HG02970 (cell line): ENCODE measurements at regions not wholly inside any gene's neighbourhood (a gene's known extent, or its start where the extent isn't known, plus 50 kb on each side); places are given as distances from the start of the nearest gene placed in this dataset.
"Not testable (repeated sequence)": the region's sequence is repeated elsewhere in the genome, so short reads cannot be mapped to it uniquely, and the experiment has no call there.

Experiments
- ATAC-seq: cut with Tn5 transposase; IDR thresholded peaks from one replicate; pipeline ENCODE4 v1.9.1; 2021; ENCODE audit warnings: mild to moderate bottlenecking, moderate library complexity, moderate number of reproducible peaks; ENCODE audit not compliant: unreplicated experiment, low FRiP score

DNA sequence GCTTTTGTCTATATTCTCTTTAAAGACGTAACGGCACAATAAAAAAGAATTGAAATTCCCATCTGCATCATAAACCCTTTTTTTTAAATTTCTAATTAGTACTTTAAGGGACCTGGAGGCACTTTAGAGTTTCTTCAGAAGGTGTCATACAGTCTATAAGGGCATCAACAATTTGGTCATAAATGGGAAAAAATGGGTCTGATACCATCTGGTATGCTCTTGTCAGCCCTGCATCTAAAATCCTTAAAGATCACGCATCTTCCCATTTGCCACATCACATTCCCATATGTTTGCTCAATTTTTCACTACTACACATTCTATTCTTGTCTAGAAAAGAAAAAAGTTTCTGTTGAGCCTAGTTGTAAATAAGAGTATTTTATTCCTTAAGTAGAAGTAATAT lies 53.8 kb downstream of the COX7C start:
- ATAC-seq, result no peak

DNA sequence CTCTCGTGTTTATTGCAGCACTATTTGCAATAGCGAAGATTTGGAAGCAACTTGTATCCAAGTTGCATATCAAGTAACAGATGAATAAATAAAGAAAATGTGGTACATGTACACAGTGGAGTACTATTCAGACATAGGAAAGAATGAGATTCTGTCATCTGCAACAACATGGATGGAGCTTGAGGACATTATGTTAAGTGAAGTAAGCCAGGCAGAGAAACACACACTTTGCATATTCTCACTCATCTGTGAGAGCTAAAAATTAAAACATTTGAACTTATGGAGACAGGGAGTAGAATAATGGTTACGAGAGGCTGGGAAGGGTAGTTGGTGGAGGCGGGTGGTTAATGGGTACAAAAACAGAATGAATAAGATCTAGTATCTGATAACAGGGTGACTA lies 56.3 kb downstream of the COX7C start:
- ATAC-seq, result no peak

DNA sequence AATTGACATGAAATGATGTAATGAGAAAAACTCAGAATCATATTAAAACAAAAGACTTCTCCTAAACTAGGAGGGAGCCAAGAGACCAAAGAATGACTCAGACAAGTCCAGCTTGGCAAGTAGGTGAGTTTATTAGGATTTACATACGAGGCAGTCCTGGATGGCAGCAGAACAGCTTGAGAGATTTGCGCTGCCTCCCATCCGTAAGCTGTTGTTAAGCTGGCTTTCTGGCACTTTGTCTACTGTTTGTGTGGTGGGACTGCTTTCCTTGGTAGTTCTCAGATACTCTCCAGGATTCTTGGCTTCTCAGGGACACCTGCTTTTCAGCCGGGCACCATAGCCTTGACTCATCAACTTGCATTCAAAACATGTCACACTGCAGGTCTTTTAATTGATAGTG lies 57.6 kb downstream of the COX7C start:
- no peak for ATAC-seq

DNA sequence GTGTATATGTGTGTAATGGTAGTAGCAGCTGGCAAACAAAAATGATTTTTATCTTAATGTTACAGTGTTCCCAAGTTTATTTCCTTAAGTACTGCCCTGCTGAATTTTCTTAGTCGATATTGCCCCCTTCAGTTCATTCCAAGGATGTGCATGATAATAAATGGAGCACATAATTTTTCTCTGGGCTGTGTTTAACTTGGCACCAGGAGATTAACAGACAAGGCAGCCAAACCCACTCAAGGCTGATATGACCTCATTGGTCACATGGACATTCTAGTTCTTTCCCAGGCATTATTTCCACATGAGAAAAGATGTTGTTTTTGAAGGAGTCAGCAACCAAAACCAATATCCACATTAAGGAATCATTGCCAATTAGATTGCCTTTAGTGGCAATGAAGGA lies 61.8 kb downstream of the COX7C start:
- ATAC-seq, result no peak

DNA sequence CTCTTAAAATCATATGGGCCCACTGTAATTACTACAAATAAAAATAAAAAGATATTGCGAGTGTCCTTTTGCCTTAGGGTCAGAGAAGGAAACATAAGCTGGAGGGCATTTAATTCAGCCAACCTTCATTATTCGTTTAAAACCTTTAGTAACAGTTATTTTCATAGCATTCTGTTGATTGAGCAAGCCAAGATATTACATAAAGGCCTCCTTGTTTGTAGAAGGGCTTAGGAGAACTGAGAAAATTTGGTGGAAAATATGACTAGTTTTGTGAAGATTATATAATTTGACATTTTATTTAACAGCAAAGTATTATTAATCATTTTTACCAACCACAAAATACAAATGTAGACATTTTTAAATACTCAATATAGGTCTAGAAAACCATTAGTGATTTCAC lies 62.2 kb downstream of the COX7C start:
- ATAC-seq, result no peak

DNA sequence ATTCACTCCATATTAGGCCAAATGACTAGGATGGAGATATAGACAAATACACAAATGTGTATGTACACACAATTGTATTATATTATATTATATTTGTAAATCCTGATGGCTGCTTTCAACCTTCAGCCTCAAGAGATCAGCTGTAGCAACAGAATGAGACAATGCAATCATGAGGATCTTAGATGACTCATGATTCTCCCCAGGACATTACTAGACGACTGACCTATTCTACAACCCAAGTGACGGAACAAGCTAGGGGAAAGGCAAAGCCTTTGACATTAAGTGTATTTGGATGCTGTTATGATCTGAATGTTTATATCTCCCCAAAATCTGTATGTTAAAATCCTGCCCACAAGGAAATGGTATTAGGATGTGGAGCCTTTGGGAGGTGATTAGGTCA lies 66.5 kb downstream of the COX7C start:
- ATAC-seq, result no peak

DNA sequence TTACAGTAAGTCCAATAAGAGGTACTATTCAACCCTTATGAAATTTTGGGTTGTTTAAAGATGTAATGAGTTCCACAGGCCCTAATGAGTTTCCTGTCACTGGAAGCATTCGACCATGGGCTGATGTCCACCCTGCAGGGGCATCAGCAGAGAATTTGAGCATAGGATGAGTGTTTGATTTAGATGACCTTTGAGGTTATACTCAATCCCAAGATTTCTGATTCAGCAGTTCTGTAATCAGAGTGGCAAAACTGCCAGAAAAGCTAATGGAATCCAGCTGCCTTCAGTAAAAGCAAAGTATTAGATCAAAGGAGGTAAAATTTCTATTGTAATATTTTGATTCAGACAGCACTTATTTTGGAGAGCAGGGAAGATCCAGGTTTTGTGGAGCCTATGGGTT lies 68.3 kb downstream of the COX7C start:
- no peak for ATAC-seq

DNA sequence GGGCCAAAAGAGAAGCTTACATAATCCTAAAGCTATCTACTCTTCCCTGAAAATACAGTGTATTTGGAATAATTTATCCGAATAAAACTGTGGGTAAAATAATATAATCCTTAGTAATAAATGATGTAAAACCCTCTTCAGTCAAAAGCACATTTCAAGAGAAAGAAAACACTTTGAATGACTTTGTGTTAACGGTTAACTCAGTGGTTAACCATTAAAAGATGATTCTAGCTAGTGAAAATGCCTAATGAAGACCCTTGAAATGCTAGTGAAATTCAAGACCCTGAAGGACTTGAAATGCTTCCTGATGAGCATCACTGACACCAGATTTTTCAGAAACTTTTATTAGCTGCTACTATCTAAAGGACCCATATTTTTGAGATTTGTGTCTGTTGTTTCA lies 70.7 kb downstream of the COX7C start:
- no peak for ATAC-seq

DNA sequence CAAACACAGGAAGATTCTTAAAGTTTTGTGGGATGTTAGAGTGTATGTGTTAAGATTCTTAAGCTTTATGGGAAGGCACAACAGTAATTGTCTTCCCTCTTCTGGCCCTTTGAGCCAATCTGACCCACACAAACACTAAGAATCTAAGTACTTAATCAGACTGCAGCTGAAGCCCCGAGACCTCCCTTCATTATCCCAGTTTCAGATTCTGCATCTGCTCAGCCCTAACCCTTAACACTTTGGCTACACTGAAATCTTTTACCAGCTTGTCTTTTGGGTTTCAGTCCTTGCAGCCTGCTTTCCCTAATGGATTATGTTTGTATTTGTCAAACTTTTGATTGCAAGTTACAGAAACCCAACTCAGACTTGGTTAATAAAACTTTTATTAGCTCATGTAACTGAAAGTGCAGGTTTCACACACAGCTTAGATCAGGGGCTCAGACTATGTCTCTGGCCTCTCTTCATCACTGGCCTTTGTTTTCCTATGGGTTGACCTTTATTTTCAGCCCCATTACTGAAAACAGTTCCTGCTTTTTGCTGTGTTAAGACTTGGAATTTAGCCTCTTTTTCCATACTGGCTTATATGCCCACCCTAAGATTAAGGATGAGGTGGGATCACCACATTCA lies 71.5 kb downstream of the COX7C start:
- no peak for ATAC-seq

DNA sequence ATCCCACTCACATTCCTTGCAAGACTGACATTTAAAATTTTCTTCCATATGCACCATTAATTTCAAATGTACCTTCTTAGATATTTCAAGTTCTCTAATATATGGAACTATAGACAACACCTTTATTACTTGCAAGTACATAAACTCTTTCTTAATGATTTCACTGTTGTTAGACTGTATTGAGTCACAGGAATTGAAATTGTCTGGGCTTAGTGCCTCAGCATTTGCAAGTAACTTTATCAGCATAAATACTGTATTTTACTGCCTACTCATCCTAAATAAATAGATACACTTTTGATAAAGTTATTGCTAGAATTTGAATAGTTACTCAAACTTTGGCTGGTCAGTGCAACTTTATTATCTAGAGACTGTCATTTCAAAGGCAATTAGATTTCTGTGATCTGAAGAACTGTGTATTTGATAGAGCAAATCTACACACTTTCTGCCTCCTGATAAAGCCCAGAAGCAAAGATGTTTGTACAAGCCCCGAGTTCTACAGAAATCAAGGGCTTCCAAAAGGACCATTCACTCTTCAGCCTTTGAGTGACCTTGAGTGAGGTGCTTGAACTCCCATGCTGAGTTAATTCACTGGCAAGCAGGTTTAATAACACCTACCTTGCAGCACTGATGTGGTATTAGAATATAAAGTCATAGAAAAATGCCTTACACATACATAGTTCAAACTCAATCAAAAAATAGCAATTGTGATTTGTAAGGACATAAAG lies 91.6 kb downstream of the COX7C start:
- ATAC-seq, result no peak

DNA sequence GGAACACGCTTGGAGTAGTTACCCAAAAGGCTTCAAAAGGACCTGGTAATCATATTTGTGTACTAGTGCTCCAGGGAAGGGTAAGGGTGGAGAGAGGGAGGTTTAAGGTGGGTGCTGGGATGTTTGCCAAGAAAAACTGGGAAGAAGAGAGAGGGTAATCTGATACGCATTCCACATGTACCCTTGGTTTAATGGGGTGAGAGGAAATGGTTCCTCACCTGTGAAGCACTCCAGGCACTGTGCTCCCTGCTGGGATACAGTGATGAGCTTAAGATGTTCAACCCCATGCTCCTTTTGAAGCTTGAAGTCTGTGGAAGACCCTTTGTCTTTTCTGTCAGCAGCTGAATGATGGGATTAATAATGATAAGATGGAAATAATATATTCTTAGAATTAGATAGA lies 98.4 kb downstream of the COX7C start:
- ATAC-seq, result no peak

DNA sequence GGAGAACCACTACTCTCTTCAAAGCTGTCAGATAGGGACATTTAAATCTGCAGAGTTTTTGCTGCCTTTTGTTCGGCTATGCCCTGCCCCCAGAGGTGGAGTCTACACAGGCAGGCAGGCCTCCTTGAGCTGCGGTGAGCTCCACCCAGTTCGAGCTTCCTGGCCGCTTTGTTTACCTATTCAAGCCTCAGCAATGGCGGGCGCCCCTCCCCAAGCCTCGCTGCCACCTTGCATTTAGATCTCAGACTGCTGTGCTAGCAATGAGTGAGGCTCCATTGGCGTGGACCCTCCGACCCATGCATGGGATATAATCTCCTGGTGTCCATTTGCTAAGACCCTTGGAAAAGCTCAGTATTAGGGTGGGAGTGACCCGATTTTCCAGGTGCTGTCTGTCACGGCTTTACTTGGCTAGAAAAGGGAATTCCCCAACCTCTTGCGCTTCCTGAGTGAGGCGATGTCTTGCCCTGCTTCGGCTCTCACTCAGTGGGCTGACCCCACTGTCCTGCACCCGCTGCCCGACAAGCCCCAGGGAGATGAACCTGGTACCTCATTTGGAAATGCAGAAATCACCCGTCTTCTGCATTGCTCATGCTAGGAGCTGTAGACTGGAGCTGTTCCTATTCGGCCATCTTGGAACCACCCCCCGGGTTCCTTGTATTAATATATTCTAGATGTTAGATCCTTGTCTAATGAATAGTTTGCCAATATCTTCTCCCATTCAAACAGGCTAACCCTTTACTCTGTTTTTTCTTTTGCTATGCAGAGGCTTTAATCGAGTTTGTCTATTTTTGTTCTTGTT lies 113.8 kb downstream of the COX7C start:
- not testable (repeated sequence) for ATAC-seq

DNA sequence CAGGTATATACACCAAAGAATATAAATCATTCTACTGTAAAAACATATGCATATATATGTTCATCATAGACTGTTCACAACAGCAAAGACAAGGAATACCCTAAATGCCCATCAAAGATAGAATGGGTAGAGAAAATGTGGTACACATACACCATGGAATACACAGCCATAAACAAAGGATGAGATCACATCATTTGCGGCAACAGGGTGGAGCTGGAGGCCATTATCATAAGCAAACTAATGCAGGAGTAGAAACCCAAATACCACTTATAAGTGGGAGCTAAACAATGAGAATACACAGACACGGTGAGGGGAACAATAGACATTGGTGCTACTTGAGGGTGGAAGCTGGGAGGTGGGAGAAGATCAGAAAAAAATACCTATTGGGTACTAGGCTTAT lies 117.6 kb downstream of the COX7C start:
- no peak for ATAC-seq

DNA sequence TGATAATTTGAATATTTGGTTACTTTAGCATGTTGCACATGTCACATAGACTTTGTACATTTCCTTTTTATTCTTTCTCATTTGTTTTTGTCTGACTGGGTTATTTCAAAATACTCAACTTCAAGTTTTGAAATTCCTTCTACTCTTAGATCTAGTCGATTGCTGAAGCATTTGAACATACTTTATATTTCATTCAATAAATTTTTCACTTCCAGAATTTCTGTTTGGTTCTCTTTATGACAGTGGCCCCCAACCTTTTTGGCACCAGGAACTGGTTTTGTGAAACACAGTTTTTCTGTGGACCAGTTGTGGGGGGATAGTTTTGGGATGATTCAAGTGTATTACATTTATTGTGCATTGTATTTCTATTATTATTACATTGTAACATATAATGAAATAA lies 119.8 kb downstream of the COX7C start:
- ATAC-seq, result no peak

DNA sequence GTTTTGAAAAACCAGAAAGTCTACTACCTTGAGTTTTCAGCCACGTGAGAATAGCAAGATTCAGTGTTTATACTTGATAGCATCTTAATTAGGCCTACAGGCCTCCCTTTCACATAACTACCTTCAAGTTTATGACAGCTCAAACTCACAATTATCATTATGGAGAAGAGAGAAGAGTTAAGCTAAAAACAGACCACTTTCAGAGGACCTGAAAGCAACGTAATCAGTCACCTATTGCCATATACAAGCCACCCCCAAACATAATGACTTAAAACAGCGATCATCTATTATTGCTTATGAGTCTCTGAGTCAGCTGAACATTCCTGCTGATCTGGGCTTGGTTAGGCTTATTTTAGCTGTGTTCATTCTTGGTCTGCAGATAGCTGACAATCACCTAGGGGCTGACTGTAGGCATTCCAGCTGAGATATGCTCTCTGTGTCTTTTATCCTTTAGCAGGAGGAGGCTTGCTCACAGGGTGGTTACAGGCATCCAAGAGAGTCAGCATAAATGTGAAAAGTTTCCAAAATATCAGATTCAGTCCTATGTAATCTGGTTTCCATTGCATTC lies 130.9 kb downstream of the COX7C start:
- ATAC-seq, result no peak

DNA sequence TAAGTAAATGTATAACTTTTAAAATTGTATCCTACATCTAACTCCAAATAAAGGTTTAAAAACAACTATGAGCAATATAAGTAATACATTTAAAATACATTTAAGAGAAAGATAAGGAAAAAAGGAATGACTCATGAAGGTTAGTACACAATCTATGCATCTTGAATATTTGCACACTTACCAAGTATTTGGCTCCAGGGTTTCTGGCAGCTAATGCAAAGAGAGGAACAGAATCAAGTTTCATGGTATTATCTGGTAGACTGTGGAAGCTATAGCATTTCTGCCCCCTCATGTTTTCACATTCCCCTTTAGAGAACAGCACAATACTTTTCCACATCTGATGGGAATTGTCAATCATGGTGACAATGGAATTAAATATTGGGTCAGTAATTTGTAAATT lies 132.1 kb downstream of the COX7C start:
- ATAC-seq, result no peak

DNA sequence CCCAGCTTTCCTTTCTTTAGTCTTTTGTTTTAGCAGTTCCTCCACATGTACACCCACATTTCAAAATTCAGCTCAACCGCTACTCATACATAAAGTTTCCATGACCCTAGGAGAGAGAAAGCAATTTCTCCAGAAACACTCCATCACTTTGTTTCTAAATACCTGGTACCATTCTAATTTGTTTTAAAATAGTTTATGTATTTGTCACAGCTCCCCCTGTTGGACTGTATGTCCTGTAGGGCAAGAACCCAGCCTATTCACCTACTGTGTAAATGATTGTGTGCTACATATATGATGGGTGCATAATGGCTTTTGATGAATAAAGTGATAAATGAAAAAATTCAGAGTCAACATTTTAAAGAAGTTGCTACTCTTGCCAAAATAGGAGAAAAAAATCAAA lies 139.1 kb downstream of the COX7C start:
- no peak for ATAC-seq

DNA sequence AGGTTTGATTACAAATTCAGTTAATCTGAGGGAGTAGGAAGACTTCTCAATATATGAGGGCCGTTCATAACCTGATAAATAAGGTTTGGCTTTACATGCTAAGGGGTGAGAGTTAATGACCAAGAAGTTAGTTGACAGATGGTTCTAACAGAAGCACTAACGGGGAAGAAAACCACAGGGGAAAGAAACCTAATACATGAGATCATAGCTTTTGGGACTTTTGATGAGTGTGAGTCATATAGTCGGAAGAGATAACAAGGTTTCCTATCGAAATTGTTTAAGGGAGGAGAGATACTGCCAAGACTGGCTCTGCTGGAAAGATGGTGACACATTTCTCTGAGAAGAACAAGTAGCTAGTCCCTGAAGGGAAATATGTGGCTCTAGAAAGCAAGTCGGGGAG lies 140.1 kb downstream of the COX7C start:
- no peak for ATAC-seq

DNA sequence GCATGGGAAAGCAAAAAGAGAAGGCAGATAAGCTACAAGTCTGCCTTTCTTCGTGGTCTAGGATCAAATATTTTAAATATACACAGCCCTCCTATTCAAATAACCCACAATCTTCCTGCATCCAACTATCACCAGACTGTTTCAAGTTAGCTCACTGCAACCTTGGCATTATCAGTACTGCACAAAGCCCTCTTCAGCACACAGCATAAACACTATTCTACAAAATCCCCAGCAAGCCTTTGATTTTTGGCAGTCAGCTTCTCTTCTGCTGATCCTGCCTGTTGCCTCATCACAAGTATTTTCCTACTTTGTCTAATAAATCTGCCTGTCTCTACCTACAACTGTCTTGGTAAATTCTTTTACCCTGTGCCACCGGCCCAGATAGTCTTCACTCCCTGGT lies 142.9 kb downstream of the COX7C start:
- ATAC-seq, result no peak

DNA sequence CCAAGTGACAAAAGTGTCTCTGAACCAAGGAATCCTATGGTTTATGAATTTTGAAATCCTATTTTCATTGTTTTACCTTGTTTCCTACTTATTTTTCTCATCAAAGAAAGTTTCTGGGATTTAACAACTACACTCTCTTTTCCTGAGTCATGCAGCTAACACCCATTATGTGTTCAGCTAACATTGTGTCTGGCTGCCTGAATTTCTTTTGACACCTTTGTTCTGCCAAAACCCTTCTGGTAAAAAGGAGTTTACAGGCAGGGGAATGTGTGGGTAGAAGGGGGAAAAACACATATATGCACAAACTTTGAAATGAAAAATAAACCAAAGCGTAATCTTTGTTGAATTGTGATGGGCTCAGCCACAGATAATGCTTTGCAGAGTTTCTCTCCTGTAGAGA lies 146.2 kb downstream of the COX7C start:
- ATAC-seq, result no peak

DNA sequence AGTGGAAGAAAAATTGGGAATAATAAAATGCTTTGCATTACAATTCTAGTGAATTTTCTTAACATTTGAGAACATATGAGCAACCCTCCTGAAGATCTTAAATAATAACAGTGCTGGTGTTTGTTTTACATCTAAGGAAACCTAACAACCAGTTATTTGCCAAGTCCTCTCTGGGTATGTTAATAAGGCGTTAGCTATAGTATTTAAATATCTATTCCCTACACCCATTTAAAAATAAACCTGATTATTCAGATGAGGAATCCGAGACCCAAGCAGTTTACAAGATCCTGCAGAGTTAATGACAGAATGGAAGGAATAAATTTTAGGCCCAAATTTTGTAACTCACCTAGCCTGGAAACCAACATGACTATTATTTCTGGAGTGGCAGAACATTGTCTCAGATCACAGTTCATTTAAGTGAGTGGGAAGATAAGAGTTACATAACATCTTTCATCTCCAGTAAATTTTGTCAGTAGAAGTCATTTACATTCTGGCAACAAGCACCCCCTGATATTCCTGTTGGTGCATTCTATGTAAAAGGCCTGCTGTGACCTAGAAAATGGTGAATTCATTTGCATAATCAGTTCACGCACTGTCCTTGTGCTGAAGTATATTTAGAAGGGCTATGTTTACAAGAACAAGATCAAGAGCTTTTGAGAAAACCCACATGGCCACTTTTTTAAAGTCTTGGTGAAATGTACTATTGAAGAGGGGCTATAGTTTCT lies 148.2 kb downstream of the COX7C start:
- ATAC-seq, result no peak
